LNCAP (cell line): ENCODE measurements at regions not wholly inside any gene's neighbourhood (a gene's known extent, or its start where the extent isn't known, plus 50 kb on each side); places are given as distances from the start of the nearest gene placed in this dataset.
A peak's percentile ranks its signal among the peaks of the same experiment; 100 is the strongest.

ENCODE experiments used
- CTCF ChIP-seq: fragments of 450-650 bp; IDR thresholded peaks from 2 replicates; pipeline ENCODE4 v1.5.1; 2017; ENCODE audit warnings: mild to moderate bottlenecking

GRCh38 chr5:12073426-12073825 lies 169.2 kb upstream of the CTNND2 start:
- TF ChIP-seq CTCF = no peak

GRCh38 chr5:12072441-12072840 lies 168.2 kb upstream of the CTNND2 start:
- TF ChIP-seq CTCF = no peak

- TF ChIP-seq CTCF = no peak
Measured at GRCh38 chr5:12071455-12071854, 167.2 kb upstream of the CTNND2 start.

- TF ChIP-seq CTCF = peak; percentile 70
Measured at GRCh38 chr5:12023614-12024241, 119.5 kb upstream of the CTNND2 start.

- TF ChIP-seq CTCF = no peak
Measured at GRCh38 chr5:12022444-12022843, 118.2 kb upstream of the CTNND2 start.

GRCh38 chr5:12019306-12019705 lies 115.1 kb upstream of the CTNND2 start:
- TF ChIP-seq CTCF = no peak

GRCh38 chr5:12017007-12017406 lies 112.8 kb upstream of the CTNND2 start:
- TF ChIP-seq CTCF = no peak
